ENCODE measurements at regions not wholly inside any gene's neighbourhood (a gene's known extent, or its start where the extent isn't known, plus 50 kb on each side); places are given as distances from the start of the nearest gene placed in this dataset.

DNA sequence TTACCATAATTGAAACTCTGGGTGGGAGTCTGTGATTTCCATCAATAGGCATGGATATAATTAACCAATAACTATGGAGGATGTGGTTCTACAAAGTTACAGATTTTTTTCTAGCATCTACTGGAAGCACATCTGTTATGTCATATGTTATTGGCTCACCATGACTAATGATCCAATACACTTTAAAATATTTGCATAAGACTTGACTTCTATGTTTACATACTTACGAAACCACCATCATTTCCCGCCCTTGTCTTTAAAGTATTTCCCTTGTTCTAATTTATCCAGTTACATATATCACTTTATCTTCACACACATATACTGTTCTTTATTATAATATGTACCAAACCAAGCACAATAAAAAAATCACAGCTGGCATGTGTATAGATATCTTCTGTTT, 380.3 kb upstream of the CBLB start:
- H3K36me3 Mint-ChIP-seq (ENCODE audit: low read depth), result peaks cover 32% of the 10 kb centered on the region
- ChIA-PET CTCF (no interaction called here), POLR2A (no interaction called here)

DNA sequence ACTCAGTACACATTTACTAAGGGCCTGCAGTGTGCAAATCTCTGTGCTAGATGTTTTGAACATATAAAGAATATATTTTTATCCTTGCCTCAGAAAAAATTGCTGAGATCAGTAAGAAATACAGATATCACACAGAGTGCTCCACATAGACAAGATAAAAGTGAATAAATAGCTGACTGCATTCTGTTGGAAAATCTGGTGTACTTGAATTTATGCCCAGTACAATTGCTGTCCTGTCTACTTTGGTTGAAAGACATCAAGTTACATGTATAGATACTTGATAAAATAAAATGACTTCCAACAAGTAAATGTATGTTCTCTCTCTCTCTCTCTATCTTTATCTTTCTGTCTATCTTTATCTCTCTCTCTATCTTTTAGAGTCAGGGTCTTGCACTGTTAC, 381.2 kb upstream of the CBLB start:
- Mint-ChIP-seq H3K4me1 (peaks cover 17% of the 10 kb centered on the region), H3K36me3 (ENCODE audit: low read depth) (peaks cover 34% of the 10 kb centered on the region), H3K27me3 (no peaks in the 10 kb centered on the region), H3K9me3 (peaks cover 28% of the 10 kb centered on the region), H3K27ac (no peak overlapping the region), H3K4me3 (no peak overlapping the region)
- ChIA-PET POLR2A (no interaction called here), CTCF (no interaction called here)
- DNase-seq, result no peak

More for the DNA sequence above, 380.3 kb upstream of the CBLB start:
- Mint-ChIP-seq H3K4me1 (peaks cover 17% of the 10 kb centered on the region), H3K9me3 (peaks cover 28% of the 10 kb centered on the region), H3K27me3 (no peaks in the 10 kb centered on the region), H3K4me3 (no peak overlapping the region), H3K27ac (no peak overlapping the region)
- DNase-seq, result no peak

DNA sequence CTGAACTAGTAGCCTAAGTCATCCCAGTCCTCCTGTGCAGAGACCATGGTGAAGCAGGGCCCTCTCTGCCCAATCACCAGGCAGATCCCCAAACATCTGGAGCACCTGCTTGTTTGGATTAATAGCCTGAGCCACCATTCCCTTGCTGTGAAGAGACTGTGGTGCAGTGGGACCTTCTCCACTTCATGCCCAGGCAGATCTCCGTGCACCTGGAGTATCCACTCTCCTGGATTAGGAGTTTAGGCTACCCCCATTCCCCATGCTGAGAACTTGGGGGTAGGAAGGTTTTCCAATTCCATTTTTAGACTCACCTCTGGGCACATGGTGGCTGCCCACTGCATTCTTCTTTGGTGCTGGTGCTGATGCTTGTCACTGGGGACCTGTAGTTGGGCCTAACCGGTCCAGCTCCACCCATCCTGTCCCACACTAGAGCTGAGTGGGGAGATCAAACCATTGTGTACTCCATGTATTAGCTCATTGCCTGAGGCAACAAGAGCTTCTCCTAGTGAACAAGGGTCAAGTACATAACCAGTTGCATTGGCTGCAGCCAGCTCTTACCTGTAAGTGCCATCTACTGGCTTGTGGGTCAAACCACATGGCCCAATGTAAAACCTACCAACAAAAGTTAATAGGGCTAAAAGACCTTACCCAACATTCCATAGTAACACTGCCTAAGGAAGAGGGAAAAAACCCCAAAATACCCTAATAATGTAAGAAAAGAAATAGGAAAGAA, 382.5 kb upstream of the CBLB start:
- Mint-ChIP-seq H3K4me1 (peaks cover 17% of the 10 kb centered on the region), H3K36me3 (ENCODE audit: low read depth) (peaks cover 34% of the 10 kb centered on the region), H3K27ac (no peak overlapping the region), H3K4me3 (no peak overlapping the region), H3K27me3 (no peaks in the 10 kb centered on the region), H3K9me3 (peaks cover 28% of the 10 kb centered on the region)
- no peak for DNase-seq
- ChIA-PET POLR2A (no interaction called here), CTCF (no interaction called here)

DNA sequence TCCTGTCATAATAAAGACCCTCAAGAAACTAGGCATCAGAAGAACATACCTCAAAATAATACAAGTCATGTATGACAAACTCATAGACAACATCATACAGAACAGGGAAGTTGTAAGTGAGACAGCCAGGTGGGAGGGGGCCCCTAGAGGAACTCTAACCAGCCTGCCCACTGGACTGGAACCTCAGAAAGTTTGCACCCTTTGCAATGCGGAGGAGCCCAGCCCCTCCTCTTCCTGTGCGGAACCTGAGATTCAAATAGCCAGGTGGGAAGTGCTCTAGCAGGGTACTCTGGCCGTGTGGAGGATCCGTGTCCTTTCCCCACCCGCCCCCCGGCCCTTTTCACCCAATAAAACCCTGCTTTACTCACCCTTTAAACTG, 387.0 kb upstream of the CBLB start:
- peaks cover 8% of the 10 kb centered on the region for H3K4me1 Mint-ChIP-seq
- H3K27me3 Mint-ChIP-seq, result no peaks in the 10 kb centered on the region
- no peak overlapping the region for H3K27ac Mint-ChIP-seq
- peaks cover 22% of the 10 kb centered on the region for H3K9me3 Mint-ChIP-seq
- DNase-seq, result no peak
- no peak overlapping the region for H3K4me3 Mint-ChIP-seq
- ChIA-PET POLR2A (no interaction called here), CTCF (no interaction called here)
- peaks cover 20% of the 10 kb centered on the region for H3K36me3 Mint-ChIP-seq (ENCODE audit: low read depth)

DNA sequence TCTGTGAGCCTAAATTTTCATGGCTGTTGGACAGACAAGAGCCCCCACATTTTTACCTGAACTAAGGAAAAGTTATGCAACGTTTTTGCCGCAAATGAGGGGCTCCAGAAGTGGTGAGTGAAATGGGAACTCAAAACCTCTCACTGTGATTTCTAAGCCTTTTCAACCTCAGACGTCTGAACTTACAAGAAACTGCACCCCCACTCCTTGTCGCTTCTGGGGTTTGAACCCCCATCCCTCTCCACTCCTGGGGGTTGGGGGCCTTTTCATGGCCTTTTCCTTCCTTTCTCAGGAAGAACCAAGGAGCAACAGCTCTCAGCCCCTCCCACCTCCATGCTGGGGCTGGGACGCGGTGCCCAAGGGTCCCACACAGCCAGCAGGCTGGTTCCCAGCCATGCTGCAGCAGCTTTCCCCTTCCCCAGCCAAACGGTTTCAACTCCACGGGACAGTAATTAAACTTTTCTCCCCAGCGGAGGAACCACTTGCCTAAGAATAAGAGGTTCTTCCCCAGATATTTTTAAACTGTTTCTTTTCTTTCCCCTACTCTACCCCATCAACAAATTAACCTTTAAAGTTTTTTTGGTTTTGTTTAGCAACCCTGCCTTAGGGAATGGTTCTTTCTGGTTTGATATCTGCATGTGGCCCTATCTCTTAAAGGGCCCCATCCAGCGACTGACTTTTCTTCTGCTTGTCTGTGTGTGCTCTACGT, 387.6 kb upstream of the CBLB start:
- Mint-ChIP-seq H3K27ac (no peak overlapping the region), H3K4me1 (peaks cover 3% of the 10 kb centered on the region), H3K27me3 (no peaks in the 10 kb centered on the region), H3K36me3 (ENCODE audit: low read depth) (peaks cover 15% of the 10 kb centered on the region), H3K9me3 (peaks cover 19% of the 10 kb centered on the region), H3K4me3 (no peak overlapping the region)
- POLR2A ChIA-PET, result no interaction called here
- DNase-seq, result no peak
- CTCF ChIA-PET, result no interaction called here

DNA sequence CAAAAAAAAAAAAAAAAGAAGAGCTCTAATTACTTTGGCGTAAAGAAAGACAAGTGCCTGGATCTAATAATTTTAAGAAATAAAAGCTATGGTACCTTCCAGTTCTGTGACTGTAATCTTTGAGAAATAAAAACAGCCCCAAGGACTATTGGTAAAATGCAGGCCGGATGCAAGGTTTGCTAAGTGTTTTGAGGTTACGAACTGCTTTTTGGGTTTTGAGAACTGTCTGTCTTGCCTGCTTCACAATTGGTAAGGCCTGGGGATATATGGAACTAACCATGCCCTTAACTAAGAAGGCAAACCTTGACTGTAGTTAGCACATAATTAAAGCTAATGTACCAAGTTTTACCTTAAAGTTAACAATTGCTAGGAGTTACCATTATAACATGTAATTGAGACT, 388.4 kb upstream of the CBLB start:
- Mint-ChIP-seq H3K36me3 (ENCODE audit: low read depth) (peaks cover 11% of the 10 kb centered on the region), H3K9me3 (peaks cover 17% of the 10 kb centered on the region), H3K27ac (no peak overlapping the region), H3K4me1 (peaks cover 2% of the 10 kb centered on the region), H3K4me3 (no peak overlapping the region), H3K27me3 (no peaks in the 10 kb centered on the region)
- CTCF ChIA-PET, result no interaction called here
- no peak for DNase-seq
- POLR2A ChIA-PET, result no interaction called here

DNA sequence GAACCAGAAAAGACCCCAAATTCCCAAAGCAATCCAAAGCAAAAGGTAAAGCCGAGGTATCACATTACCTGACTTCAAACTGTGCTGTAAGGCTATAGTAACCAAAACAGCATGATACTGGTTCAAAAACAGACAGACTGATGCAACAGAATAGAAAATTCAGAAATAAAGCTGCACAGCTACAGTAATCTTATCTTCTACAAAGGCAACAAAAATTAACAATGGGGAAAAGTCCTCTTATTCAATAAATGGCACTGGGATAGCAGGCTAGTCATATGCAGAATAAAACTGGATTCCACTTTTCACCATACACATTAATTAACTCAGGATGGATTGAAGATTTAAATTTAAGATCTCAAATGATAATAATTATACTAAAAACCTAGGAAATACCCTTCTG, 392.6 kb upstream of the CBLB start:
- Mint-ChIP-seq H3K9me3 (peaks cover 10% of the 10 kb centered on the region), H3K4me3 (no peak overlapping the region), H3K27ac (no peak overlapping the region), H3K36me3 (ENCODE audit: low read depth) (no peaks in the 10 kb centered on the region), H3K27me3 (no peaks in the 10 kb centered on the region), H3K4me1 (peaks cover 2% of the 10 kb centered on the region)
- no peak for DNase-seq
- ChIA-PET POLR2A (no interaction called here), CTCF (no interaction called here)

DNA sequence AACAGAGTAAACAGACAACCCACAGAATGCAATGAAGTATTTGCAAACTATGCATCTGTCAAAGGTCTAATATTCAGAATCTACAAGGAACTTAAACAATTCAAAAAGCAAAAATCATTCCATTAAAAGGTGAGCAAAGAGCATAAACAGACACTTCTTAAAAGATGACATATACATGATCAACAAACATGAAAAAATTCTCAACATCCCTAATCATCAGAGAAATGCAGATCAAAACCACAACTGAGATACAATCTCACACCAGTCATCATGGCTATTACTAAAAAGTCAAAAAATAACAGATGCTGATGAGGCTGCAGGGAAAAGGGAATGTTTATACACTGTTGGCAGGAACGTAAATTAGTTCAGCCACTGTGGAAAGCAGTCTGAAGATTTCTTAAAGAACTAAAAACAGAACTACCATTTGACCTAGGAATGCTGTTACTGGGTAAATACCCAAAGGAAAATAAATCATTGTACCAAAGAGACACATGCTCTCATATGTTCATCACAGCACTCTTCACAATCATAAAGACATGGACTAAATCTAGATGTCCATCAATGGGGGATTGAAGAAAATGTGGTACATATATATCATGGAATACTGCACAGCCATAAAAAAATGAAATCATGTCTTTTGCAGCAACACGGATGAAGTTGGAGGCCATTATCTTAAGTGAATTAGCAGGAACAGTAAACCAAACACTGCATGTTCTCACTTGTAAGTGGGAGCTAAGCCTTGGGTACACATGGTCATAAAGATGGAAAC, 393.3 kb upstream of the CBLB start:
- ChIA-PET CTCF (no interaction called here), POLR2A (no interaction called here)
- Mint-ChIP-seq H3K4me3 (no peak overlapping the region), H3K9me3 (peaks cover 10% of the 10 kb centered on the region), H3K4me1 (peaks cover 2% of the 10 kb centered on the region), H3K27me3 (no peaks in the 10 kb centered on the region), H3K27ac (no peak overlapping the region), H3K36me3 (ENCODE audit: low read depth) (no peaks in the 10 kb centered on the region)
- DNase-seq, result no peak

DNA sequence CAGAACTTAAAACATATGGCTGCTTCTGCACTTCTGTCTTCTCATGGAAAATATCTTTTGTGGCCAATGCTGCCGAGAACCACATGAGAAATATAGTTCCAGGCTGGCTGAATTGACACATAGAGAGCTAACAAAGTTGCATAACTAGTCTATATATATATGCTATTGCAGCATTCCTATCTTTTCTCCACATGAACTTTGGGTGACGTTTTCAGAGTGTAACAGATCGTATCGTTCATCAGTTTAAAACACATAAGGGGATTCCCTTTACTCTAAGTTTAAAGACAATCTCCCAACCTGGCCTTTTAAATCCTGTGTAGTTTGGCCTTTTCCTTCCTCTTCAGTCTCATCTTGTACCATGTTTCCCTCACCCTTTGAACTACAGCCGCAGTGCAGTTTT, 394.2 kb upstream of the CBLB start:
- H3K36me3 Mint-ChIP-seq (ENCODE audit: low read depth), result no peaks in the 10 kb centered on the region
- no peak overlapping the region for H3K4me3 Mint-ChIP-seq
- H3K4me1 Mint-ChIP-seq, result peaks cover 2% of the 10 kb centered on the region
- H3K27ac Mint-ChIP-seq, result no peak overlapping the region
- CTCF ChIA-PET, result no interaction called here
- no peaks in the 10 kb centered on the region for H3K27me3 Mint-ChIP-seq
- POLR2A ChIA-PET, result no interaction called here
- DNase-seq, result no peak
- H3K9me3 Mint-ChIP-seq, result peaks cover 11% of the 10 kb centered on the region

DNA sequence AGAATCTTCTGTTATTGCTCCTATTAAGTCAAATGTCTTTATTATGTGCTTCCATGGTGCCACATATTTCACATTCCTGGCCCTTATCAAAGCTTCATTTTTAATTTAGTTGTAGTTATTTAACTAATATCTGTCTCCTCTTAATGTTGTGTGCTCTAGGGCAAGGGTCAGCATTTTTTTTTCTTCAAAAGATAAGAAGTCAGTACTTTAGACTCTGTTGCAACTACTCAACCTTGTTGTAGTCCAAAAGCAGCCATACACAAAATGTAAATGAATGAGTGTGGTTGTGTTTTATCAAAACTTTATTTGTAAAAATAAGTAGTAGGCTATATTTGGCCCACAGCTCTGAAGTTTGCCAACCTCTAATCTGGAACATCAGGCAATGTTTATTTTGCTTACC, 394.7 kb upstream of the CBLB start:
- DNase-seq, result no peak
- Mint-ChIP-seq H3K27ac (no peak overlapping the region), H3K27me3 (no peaks in the 10 kb centered on the region), H3K36me3 (ENCODE audit: low read depth) (no peaks in the 10 kb centered on the region), H3K4me3 (no peak overlapping the region), H3K4me1 (peaks cover 2% of the 10 kb centered on the region), H3K9me3 (peaks cover 14% of the 10 kb centered on the region)
- POLR2A ChIA-PET, result no interaction called here
- CTCF ChIA-PET, result no interaction called here

DNA sequence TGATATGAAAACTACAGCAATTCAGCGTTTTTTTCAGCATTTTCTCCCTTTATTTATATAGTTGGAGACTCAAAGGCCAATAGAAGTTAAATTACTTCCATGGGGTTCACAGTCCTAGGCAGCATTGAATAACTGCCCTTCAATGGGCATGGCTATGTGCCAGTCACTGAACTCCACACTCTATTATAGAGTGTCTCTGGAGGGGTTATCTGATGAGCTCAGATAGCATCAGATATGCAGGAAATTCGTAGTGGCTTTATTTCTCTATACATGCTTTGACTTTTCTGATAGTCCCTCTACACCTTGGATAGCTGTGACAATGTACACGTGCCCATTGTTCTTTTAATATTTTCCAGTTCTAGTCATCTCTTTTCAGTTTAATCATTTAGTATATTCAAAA, 396.9 kb upstream of the CBLB start:
- peaks cover 16% of the 10 kb centered on the region for H3K9me3 Mint-ChIP-seq
- DNase-seq, result no peak
- CTCF ChIA-PET, result no interaction called here
- no peak overlapping the region for H3K4me3 Mint-ChIP-seq
- POLR2A ChIA-PET, result no interaction called here
- peaks cover 2% of the 10 kb centered on the region for H3K4me1 Mint-ChIP-seq
- H3K36me3 Mint-ChIP-seq (ENCODE audit: low read depth), result no peaks in the 10 kb centered on the region
- H3K27ac Mint-ChIP-seq, result no peak overlapping the region
- no peaks in the 10 kb centered on the region for H3K27me3 Mint-ChIP-seq

DNA sequence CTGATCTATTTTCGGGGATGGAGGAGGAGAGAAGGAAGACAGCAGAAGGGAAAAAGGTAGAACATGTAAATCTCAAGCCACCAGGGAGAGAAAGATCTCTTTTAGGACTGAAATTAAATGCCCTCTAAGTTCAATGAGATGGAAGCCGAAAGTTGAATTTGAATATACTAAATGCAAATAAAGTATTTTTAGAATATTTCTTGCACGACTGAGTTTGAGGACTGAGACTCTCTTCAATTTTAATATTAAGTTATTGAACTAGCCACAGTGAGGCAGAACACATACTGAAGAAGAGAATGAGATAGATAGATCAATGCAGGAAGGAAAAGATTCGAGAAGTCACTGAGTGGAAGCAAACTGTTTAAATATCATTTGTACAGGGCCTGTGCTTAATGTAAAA, 399.9 kb upstream of the CBLB start:
- Mint-ChIP-seq H3K4me3 (no peak overlapping the region), H3K9me3 (peaks cover 13% of the 10 kb centered on the region), H3K36me3 (ENCODE audit: low read depth) (no peaks in the 10 kb centered on the region), H3K27me3 (no peaks in the 10 kb centered on the region), H3K4me1 (no peaks in the 10 kb centered on the region), H3K27ac (no peak overlapping the region)
- ChIA-PET CTCF (no interaction called here), POLR2A (no interaction called here)
- no peak for DNase-seq

DNA sequence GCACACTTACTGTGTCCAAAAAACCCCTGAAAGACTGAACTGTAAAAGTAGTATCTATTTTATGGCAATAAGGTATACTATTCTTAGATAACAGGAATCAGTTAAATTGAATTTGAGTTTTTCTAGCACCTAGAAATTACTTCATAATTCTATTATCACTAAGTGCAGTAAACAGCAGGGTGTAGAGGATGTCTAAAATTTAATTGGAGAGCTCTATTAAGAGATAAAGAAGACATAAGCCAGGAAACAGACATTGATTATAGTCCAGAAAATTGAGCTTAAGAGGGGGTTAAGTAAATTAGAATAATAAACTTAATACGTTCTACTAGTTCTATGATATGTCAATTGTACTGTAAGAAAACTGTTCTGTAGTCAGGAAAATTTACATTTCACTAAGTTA, 403.5 kb upstream of the CBLB start:
- no peaks in the 10 kb centered on the region for H3K27me3 Mint-ChIP-seq
- H3K36me3 Mint-ChIP-seq (ENCODE audit: low read depth), result peaks cover 7% of the 10 kb centered on the region
- DNase-seq, result no peak
- H3K27ac Mint-ChIP-seq, result no peak overlapping the region
- POLR2A ChIA-PET, result no interaction called here
- H3K4me1 Mint-ChIP-seq, result peaks cover 12% of the 10 kb centered on the region
- peaks cover 23% of the 10 kb centered on the region for H3K9me3 Mint-ChIP-seq
- CTCF ChIA-PET, result no interaction called here
- no peak overlapping the region for H3K4me3 Mint-ChIP-seq

DNA sequence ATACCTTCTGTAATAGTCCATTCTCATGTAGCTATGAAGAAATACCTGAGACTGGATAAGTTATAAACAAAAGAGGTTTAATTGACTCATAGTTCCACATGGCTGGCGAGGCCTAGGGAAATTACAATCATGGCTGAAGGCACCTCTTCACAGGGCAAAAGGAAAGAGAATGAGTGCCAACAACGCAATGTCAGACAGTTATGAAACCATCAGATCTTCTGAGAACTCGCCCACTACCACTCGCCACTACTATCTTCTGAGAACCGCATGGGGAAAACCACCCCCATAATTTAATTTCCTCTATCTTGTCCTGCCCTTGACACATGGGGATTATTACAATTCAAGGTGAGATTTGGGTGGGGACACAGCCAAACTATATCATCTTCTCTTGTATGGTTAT, 406.8 kb upstream of the CBLB start:
- H3K36me3 Mint-ChIP-seq (ENCODE audit: low read depth), result peaks cover 10% of the 10 kb centered on the region
- DNase-seq, result no peak
- H3K9me3 Mint-ChIP-seq, result peaks cover 27% of the 10 kb centered on the region
- H3K27me3 Mint-ChIP-seq, result no peaks in the 10 kb centered on the region
- POLR2A ChIA-PET, result no interaction called here
- CTCF ChIA-PET, result interaction anchor here (0.7 kb wide), 1 partner anchor 104 kb away, joined by 3 read pairs; no protein-coding TSS in a partner anchor
- no peak overlapping the region for H3K4me3 Mint-ChIP-seq
- peaks cover 17% of the 10 kb centered on the region for H3K4me1 Mint-ChIP-seq
- H3K27ac Mint-ChIP-seq, result no peak overlapping the region

Measured in activated CD4-positive, alpha-beta memory T cell treated with anti-CD3 and anti-CD28 coated beads, Interleukin-2, amount 10 ng/mL, durations not matched to agents 7 days and 5 days (primary cell).